HepG2 (cell line): ENCODE measurements at regions not wholly inside any gene's neighbourhood (a gene's known extent, or its start where the extent isn't known, plus 50 kb on each side); places are given as distances from the start of the nearest gene placed in this dataset.

Experiments used
- ATAC-seq: fragments of 200-7000 bp; cut with Tn5 transposase; 3 replicates; pipeline ENCODE4 v1.9.1; 2020; ENCODE audit warnings: mild to moderate bottlenecking, moderate library complexity
- BruUV-seq: library from RNA; stranded (reverse); fragments of 400-500 nt; replicated peaks from 2 replicates; lab custom pipeline; 2021; lab: Mats Ljungman, UMichigan
- CTCF ChIA-PET: fragments of 300-600 bp; formaldehyde crosslinking; extraction: SDS; loops from one replicate; lab custom pipeline; 2021; ENCODE audit warnings: low total read pairs, inconsistent platforms, low intra/inter-chr PET ratio; lab: Yijun Ruan, JAX
- POLR2A ChIA-PET: fragments of 350-600 bp; sonication (Branson Sonifier 250); formaldehyde crosslinking; loops from one replicate; lab custom pipeline; 2020; ENCODE audit warnings: antibody characterized with exemption, inconsistent platforms; lab: Yijun Ruan, JAX
- DNase-seq: peaks from one replicate; pipeline ENCODE4 v3.0.0-alpha.2; 2015; ENCODE audit warnings: low spot score
- FAIRE-seq: peaks from 3 replicates; lab custom pipeline; 2011; peaks lifted over from hg19 to GRCh38; lab: Jason Lieb, UNC
- H2AFZ ChIP-seq: one replicate; pipeline ENCODE4 v1.6.1; 2011; ENCODE audit warnings: low read length, inconsistent platforms
- H3K27ac ChIP-seq: fragments of 300-600 bp; 3 replicates; pipeline ENCODE4 v1.8.0; 2011; ENCODE audit warnings: mixed run types, mild to moderate bottlenecking, mixed read lengths, low read length, inconsistent platforms; ENCODE audit not compliant: insufficient read depth; ENCODE audit errors: extremely low read length
- H3K27me3 ChIP-seq, 2 experiments: fragments of 200-600 bp in 1 of 2; 2 replicates in 1 of 2; 3 replicates in 1 of 2; pipeline versions ENCODE4 v1.6.0 to v1.8.0; 2011; ENCODE audit warnings: low read length in 2 of 2, mild to moderate bottlenecking in 2 of 2, moderate library complexity in 2 of 2, inconsistent platforms in 1 of 2; ENCODE audit not compliant: insufficient read depth in 2 of 2, control insufficient read depth in 1 of 2
- H3K36me3 ChIP-seq, 2 experiments: fragments of 200-600 bp in 1 of 2; replicated peaks in 1 of 2; 2 replicates in 1 of 2; 3 replicates in 1 of 2; pipeline versions ENCODE4 v1.5.1 to v1.8.0; 2011; ENCODE audit warnings: low read length in 2 of 2, inconsistent platforms in 1 of 2; ENCODE audit not compliant: insufficient read depth in 2 of 2, control insufficient read depth in 1 of 2
- H3K4me1 ChIP-seq: 2 replicates; pipeline ENCODE4 v1.5.1; 2012; ENCODE audit warnings: low read length, inconsistent platforms; ENCODE audit not compliant: insufficient read depth
- H3K4me2 ChIP-seq: 2 replicates; pipeline ENCODE4 v1.6.0; 2011; ENCODE audit warnings: low read depth, low read length, inconsistent platforms
- H3K4me3 ChIP-seq, 3 experiments: fragments of 200-600 bp in 1 of 3; sonication (generic), shearing (Covaris generic) in 1 of 3; replicated peaks in 1 of 3; 2 replicates each; pipeline ENCODE4 v1.5.1; 2011 to 2016; ENCODE audit warnings: low read length in 3 of 3, inconsistent platforms in 2 of 3, low read depth in 2 of 3, mild to moderate bottlenecking in 2 of 3, control low read depth in 1 of 3, mixed read lengths in 1 of 3; ENCODE audit not compliant: insufficient read depth in 1 of 3
- H3K79me2 ChIP-seq: one replicate; pipeline ENCODE4 v1.6.1; 2011; ENCODE audit warnings: low read length, inconsistent platforms; ENCODE audit not compliant: insufficient read depth
- H3K9ac ChIP-seq: 2 replicates; pipeline ENCODE4 v1.6.0; 2011; ENCODE audit warnings: mild to moderate bottlenecking, low read depth, low read length, inconsistent platforms; ENCODE audit not compliant: insufficient read depth
- H3K9me3 ChIP-seq: 2 replicates; pipeline ENCODE4 v1.5.1; 2012; ENCODE audit warnings: mild to moderate bottlenecking, low read length
- H4K20me1 ChIP-seq: 2 replicates; pipeline ENCODE4 v1.6.0; 2011; ENCODE audit warnings: inconsistent platforms, mild to moderate bottlenecking, low read length, moderate library complexity; ENCODE audit not compliant: insufficient read depth
- ELF1 ChIP-seq: sonication (generic); formaldehyde crosslinking; IDR thresholded peaks from 2 replicates; pipeline ENCODE4 v1.4.0; 2020; ENCODE audit warnings: missing genetic modification reagents
- IKZF1 ChIP-seq: fragments of 450-650 bp; IDR thresholded peaks from 2 replicates; pipeline ENCODE4 v1.7.1; 2016
- MEF2D ChIP-seq: sonication (generic); formaldehyde crosslinking; IDR thresholded peaks from 2 replicates; pipeline ENCODE4 v1.5.1; 2020; ENCODE audit warnings: mild to moderate bottlenecking, missing genetic modification reagents
- MZF1 ChIP-seq: sonication (generic); formaldehyde crosslinking; IDR thresholded peaks from 2 replicates; pipeline ENCODE4 v1.8.1; 2023; ENCODE audit warnings: mild to moderate bottlenecking, missing genetic modification reagents, borderline replicate concordance
- NFAT5 ChIP-seq: sonication (generic); formaldehyde crosslinking; IDR thresholded peaks from 2 replicates; pipeline ENCODE4 v1.4.0; 2020; ENCODE audit warnings: missing genetic modification reagents
- RFXAP ChIP-seq: sonication (generic); formaldehyde crosslinking; IDR thresholded peaks from 2 replicates; pipeline ENCODE4 v1.4.0; 2020; ENCODE audit warnings: missing genetic modification reagents, borderline replicate concordance
- THAP8 ChIP-seq: sonication (generic); formaldehyde crosslinking; IDR thresholded peaks from 2 replicates; pipeline ENCODE4 v1.5.1; 2020; ENCODE audit warnings: missing genetic modification reagents, mild to moderate bottlenecking, borderline replicate concordance
- ZNF20 ChIP-seq: sonication (generic); formaldehyde crosslinking; IDR thresholded peaks from 2 replicates; pipeline ENCODE4 v1.4.0; 2020; ENCODE audit warnings: mild to moderate bottlenecking, moderate library complexity, missing genetic modification reagents
- ZNF331 ChIP-seq: sonication (generic); formaldehyde crosslinking; IDR thresholded peaks from 2 replicates; pipeline ENCODE4 v1.4.0; 2020; ENCODE audit warnings: missing genetic modification reagents
- ZNF547 ChIP-seq: sonication (generic); formaldehyde crosslinking; IDR thresholded peaks from 2 replicates; pipeline ENCODE4 v1.5.1; 2020; ENCODE audit warnings: mild to moderate bottlenecking, missing genetic modification reagents
- ZNF564 ChIP-seq: sonication (generic); formaldehyde crosslinking; IDR thresholded peaks from 2 replicates; pipeline ENCODE4 v1.8.1; 2023; ENCODE audit warnings: mild to moderate bottlenecking, missing genetic modification reagents
- ZNF644 ChIP-seq: IDR thresholded peaks from 2 replicates; pipeline ENCODE4 v1.6.1; 2016; ENCODE audit warnings: low read depth
- ZNF749 ChIP-seq: sonication (generic); formaldehyde crosslinking; IDR thresholded peaks from 2 replicates; pipeline ENCODE4 v1.8.0; 2022; ENCODE audit warnings: mild to moderate bottlenecking, missing genetic modification reagents, moderate library complexity, borderline replicate concordance
- ZNF780A ChIP-seq: sonication (generic); formaldehyde crosslinking; IDR thresholded peaks from 2 replicates; pipeline ENCODE4 v1.8.0; 2022; ENCODE audit warnings: mild to moderate bottlenecking, missing genetic modification reagents, moderate library complexity
- WGBS: methylation state at CpG from one replicate; pipeline ENCODE4 v1.1.6; 2017; ENCODE audit warnings: low lambda C conversion rate; 5-methylcytosine and 5-hydroxymethylcytosine counted together
- in situ Hi-C: cut with HindIII; loops from 2 replicates; pipeline ENCODE4 v1.10.0; 2017; ENCODE audit warnings: low pct_unique_long_range_greater_than_20kb; ENCODE audit not compliant: extremely low pct_ligation_motif_present
- intact Hi-C: fragments of 100-400 bp; cut with micrococcal nuclease; formaldehyde crosslinking; loops from one replicate; pipeline ENCODE4 v1.10.0; 2022; ENCODE audit not compliant: unreplicated experiment
- TF ChIP-seq, protein P1 (sequence below): sonication (generic); formaldehyde crosslinking; IDR thresholded peaks from 2 replicates; pipeline ENCODE4 v1.4.0; 2020; ENCODE audit warnings: mild to moderate bottlenecking, missing genetic modification reagents
- TF ChIP-seq, protein P2 (sequence below): sonication (generic); formaldehyde crosslinking; IDR thresholded peaks from 2 replicates; pipeline ENCODE4 v1.8.0; 2022; ENCODE audit warnings: missing genetic modification reagents, mild to moderate bottlenecking, borderline replicate concordance
- TF ChIP-seq, protein P3 (sequence below): sonication (generic); formaldehyde crosslinking; IDR thresholded peaks from 2 replicates; pipeline ENCODE4 v1.9.0; 2021; ENCODE audit warnings: missing genetic modification reagents, mild to moderate bottlenecking, borderline replicate concordance

- H3K27ac ChIP-seq, result no peak overlapping the region
- FAIRE-seq, result no peak
- in situ Hi-C loops (no loop called here), intact Hi-C loops (no loop called here)
- H3K36me3 ChIP-seq, result no peaks in the 10 kb centered on the region
- no peaks in the 10 kb centered on the region for H4K20me1 ChIP-seq
- no peaks in the 10 kb centered on the region for H3K27me3 ChIP-seq
- H3K4me2 ChIP-seq, result no peak overlapping the region
- BruUV-seq, result no TSS peak
- no peaks in the 10 kb centered on the region for H3K9me3 ChIP-seq
- H3K4me3 ChIP-seq, result no peak overlapping the region
- ChIA-PET POLR2A (no interaction called here), CTCF (no interaction called here)
- H2AFZ ChIP-seq, result no peak overlapping the region
- DNase-seq, result no peak
- no CpG with 5 or more reads among the region's 3 CpGs for WGBS
- ATAC-seq, result no peak
- TF ChIP-seq ZNF331 (CRISPR knock-in tag) (no peak), ZNF547 (CRISPR knock-in tag) (no peak), ZNF749 (CRISPR knock-in tag) (no peak), RFXAP (CRISPR knock-in tag) (no peak), MEF2D (CRISPR knock-in tag) (no peak), ELF1 (CRISPR knock-in tag) (no peak), ZNF20 (no peak), ZNF644 (no peak), ZNF564 (no peak), ZNF780A (CRISPR knock-in tag) (no peak), NFAT5 (CRISPR knock-in tag) (no peak), MZF1 (CRISPR knock-in tag) (no peak), IKZF1 (no peak), THAP8 (CRISPR knock-in tag) (no peak)
- TF ChIP-seq, protein P1, sequence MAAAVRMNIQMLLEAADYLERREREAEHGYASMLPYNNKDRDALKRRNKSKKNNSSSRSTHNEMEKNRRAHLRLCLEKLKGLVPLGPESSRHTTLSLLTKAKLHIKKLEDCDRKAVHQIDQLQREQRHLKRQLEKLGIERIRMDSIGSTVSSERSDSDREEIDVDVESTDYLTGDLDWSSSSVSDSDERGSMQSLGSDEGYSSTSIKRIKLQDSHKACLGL (CRISPR knock-in tag), result no peak
- TF ChIP-seq, protein P2, sequence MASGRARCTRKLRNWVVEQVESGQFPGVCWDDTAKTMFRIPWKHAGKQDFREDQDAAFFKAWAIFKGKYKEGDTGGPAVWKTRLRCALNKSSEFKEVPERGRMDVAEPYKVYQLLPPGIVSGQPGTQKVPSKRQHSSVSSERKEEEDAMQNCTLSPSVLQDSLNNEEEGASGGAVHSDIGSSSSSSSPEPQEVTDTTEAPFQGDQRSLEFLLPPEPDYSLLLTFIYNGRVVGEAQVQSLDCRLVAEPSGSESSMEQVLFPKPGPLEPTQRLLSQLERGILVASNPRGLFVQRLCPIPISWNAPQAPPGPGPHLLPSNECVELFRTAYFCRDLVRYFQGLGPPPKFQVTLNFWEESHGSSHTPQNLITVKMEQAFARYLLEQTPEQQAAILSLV (CRISPR knock-in tag), result no peak
- TF ChIP-seq, protein P3, sequence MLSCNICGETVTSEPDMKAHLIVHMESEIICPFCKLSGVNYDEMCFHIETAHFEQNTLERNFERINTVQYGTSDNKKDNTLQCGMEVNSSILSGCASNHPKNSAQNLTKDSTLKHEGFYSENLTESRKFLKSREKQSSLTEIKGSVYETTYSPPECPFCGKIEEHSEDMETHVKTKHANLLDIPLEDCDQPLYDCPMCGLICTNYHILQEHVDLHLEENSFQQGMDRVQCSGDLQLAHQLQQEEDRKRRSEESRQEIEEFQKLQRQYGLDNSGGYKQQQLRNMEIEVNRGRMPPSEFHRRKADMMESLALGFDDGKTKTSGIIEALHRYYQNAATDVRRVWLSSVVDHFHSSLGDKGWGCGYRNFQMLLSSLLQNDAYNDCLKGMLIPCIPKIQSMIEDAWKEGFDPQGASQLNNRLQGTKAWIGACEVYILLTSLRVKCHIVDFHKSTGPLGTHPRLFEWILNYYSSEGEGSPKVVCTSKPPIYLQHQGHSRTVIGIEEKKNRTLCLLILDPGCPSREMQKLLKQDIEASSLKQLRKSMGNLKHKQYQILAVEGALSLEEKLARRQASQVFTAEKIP, result no peak
- no peaks in the 10 kb centered on the region for H3K79me2 ChIP-seq
- H3K9ac ChIP-seq, result no peak overlapping the region
- H3K4me1 ChIP-seq, result no peaks in the 10 kb centered on the region
Observed at GRCh38 chrX:39501822-39502221, 595.9 kb downstream of the BCOR start.
